Activated CD8-positive, alpha-beta T cell treated with anti-CD3 and anti-CD28 coated beads, Interleukin-2, amount 10 ng/mL, durations not matched to agents 7 days and 5 days (primary cell): ENCODE measurements at regions not wholly inside any gene's neighbourhood (a gene's known extent, or its start where the extent isn't known, plus 50 kb on each side); places are given as distances from the start of the nearest gene placed in this dataset.

Source experiments
- ATAC-seq: fragments of 150-1000 bp; cut with Tn5 transposase; one replicate; pipeline ENCODE4 v1.10.0; 2021; ENCODE audit warnings: moderate library complexity
- CTCF ChIA-PET: fragments of 350-600 bp; sonication (Branson Sonifier 250); formaldehyde crosslinking; loops from one replicate; lab custom pipeline; 2021; ENCODE audit warnings: antibody characterized with exemption; lab: Charles Lee
- POLR2A ChIA-PET: fragments of 350-600 bp; sonication (Branson Sonifier 250); formaldehyde crosslinking; loops from one replicate; lab custom pipeline; 2021; ENCODE audit warnings: antibody characterized with exemption; lab: Charles Lee
- DNase-seq: peaks from one replicate; pipeline ENCODE4 v3.0.0-alpha.2; 2020
- H3K27ac Mint-ChIP-seq: one replicate; pipeline ENCODE4 v1.8.0; 2021; ENCODE audit warnings: mild to moderate bottlenecking, mixed read lengths
- H3K27me3 Mint-ChIP-seq: one replicate; pipeline ENCODE4 v1.8.0; 2021; ENCODE audit warnings: low read depth, mixed read lengths
- H3K36me3 Mint-ChIP-seq: one replicate; pipeline ENCODE4 v1.8.0; 2021; ENCODE audit warnings: low read depth, mixed read lengths
- H3K4me1 Mint-ChIP-seq: one replicate; pipeline ENCODE4 v1.8.0; 2021; ENCODE audit warnings: low read depth, mixed read lengths
- H3K4me3 Mint-ChIP-seq: one replicate; pipeline ENCODE4 v1.8.0; 2021; ENCODE audit warnings: mild to moderate bottlenecking, mixed read lengths
- H3K9me3 Mint-ChIP-seq: one replicate; pipeline ENCODE4 v1.8.0; 2022; ENCODE audit warnings: mixed read lengths; ENCODE audit not compliant: insufficient read depth

DNA sequence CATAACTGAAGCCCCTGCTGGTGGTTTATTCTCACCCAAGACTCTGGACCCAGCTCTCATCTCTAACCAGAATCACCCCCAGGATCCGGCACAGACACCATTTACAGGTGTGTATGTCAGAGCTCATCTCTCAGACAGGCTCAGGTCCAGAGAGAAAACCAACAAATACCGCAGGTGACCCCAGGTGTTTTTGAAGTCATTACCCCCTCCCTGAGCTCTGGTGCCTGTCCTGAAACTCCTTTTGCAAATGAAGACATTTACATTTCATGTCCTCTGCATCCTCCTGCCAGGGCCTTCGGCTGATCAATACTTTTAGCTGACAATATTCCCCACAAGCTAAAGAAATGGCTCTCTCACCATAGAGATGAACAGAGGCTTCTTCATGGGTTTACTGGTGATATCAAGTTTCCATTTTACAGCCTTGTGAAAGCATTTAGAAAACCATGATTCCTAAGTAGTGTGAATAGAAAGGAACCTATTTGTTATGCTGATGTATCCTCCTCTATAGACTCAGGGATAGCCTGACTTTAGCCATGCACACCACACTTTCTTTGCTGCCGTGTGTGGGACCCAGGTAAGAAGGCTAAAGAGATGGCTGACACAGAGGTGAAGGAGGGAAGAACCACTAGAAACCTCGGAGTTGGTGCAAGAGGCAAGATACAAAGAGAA lies 131.3 kb downstream of the KCTD15 start:
- H3K4me1 Mint-ChIP-seq, result no peaks in the 10 kb centered on the region
- no peak overlapping the region for H3K27ac Mint-ChIP-seq
- CTCF ChIA-PET, result no interaction called here
- ATAC-seq, result no peak
- H3K9me3 Mint-ChIP-seq, result no peaks in the 10 kb centered on the region
- H3K27me3 Mint-ChIP-seq, result peaks cover 2% of the 10 kb centered on the region
- no peak for DNase-seq
- H3K4me3 Mint-ChIP-seq, result no peak overlapping the region
- H3K36me3 Mint-ChIP-seq, result no peaks in the 10 kb centered on the region
- POLR2A ChIA-PET, result no interaction called here

DNA sequence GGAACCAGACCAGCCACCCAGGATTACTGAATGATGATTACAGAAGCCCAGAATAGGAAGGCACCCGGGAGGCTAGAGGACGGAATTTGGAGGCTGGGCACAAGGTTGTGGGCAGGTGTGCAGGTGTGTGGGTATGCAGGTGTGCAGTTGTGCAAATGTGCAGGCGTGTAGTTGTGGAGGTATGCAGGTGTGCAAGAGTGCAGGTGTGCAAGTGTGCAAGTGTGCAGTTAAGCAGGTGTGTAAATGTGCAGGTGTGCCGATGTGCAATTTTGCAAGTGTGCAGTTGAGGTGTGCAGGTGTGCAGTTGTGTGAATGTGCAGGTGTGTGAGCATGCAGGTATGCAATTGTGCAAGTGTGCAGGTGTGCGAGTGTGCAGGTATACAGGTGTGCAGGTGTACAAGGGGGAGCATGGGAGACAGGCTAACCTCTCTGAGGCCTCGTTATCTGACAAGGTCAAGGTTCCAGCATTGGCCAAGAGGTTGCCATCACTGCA lies 131.8 kb downstream of the KCTD15 start:
- ChIA-PET POLR2A (no interaction called here), CTCF (no interaction called here)
- Mint-ChIP-seq H3K27me3 (peaks cover 2% of the 10 kb centered on the region), H3K4me1 (no peaks in the 10 kb centered on the region), H3K36me3 (no peaks in the 10 kb centered on the region), H3K27ac (no peak overlapping the region), H3K9me3 (no peaks in the 10 kb centered on the region), H3K4me3 (no peak overlapping the region)
- no peak for DNase-seq
- ATAC-seq, result no peak

DNA sequence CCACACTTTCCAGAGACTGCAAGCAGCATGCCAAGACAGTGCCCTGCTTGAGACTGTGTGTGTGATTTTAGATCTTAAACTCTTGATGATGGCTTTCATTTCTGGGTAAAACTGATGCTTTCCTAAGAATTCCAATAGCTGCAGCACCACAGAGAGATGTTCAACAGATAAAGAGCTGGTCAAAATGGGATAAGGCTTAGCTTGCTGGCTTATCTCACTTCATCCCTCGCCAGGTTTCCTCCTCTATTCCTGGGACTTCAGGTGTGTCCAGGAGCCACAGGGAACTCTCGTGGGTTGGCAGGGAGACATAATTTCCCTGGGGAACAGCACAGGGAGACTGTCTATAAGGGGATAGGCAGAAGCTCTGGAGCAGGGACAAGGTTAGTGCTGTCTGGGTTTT lies 137.3 kb downstream of the KCTD15 start:
- Mint-ChIP-seq H3K4me1 (no peaks in the 10 kb centered on the region), H3K27me3 (no peaks in the 10 kb centered on the region)
- POLR2A ChIA-PET, result no interaction called here

DNA sequence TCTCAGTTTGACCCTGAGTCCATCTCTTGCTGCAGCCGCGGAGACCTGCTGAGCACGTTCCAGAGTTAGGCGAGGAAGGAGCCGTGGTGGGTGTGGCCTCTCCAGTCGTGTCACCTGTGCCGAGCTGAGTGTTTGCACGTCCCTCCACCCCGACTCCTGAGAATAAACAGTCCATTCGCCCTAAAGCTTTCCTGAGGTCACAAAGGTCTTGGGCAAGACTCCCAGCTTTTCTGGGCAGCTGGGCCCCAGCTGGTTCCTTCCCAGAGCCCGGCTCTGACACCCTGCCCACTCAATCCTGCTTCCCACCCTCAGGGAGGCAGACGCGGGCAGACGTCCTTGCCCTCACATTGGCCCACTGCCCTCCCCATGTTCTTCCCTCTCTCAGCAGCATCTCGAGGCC lies 142.2 kb downstream of the KCTD15 start:
- Mint-ChIP-seq H3K4me3 (no peak overlapping the region), H3K4me1 (no peaks in the 10 kb centered on the region), H3K36me3 (no peaks in the 10 kb centered on the region), H3K27ac (no peak overlapping the region), H3K27me3 (no peaks in the 10 kb centered on the region), H3K9me3 (no peaks in the 10 kb centered on the region)
- ChIA-PET POLR2A (no interaction called here), CTCF (interaction anchor here (0.9 kb wide), 1 partner anchor 161 kb away, joined by 3 read pairs; no protein-coding TSS in a partner anchor)
- DNase-seq, result no peak
- no peak for ATAC-seq

More for the DNA sequence above, 137.3 kb downstream of the KCTD15 start:
- Mint-ChIP-seq H3K4me3 (no peak overlapping the region), H3K36me3 (no peaks in the 10 kb centered on the region), H3K9me3 (no peaks in the 10 kb centered on the region), H3K27ac (no peak overlapping the region)
- DNase-seq (no peak), ATAC-seq (no peak)
- CTCF ChIA-PET, result no interaction called here

DNA sequence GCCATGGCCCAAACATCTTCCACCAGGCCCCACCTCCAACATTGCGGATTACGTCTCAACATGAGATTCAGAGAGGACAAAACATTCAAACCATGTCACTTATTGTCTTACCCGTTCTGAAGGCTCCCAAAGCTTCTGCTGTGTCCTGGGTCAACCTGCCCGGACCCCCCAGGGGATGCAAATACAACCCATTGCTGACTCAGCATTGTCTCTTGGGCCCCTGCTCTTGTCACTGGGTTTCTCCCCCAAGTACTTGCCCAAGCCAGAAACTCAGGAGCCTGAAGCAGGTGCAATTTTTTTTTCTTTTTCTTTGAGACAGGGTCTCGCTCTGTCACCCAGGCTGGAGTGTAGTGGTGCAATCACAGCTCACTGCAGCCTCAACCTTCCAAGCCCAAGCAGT lies 144.5 kb downstream of the KCTD15 start:
- Mint-ChIP-seq H3K9me3 (no peaks in the 10 kb centered on the region), H3K36me3 (no peaks in the 10 kb centered on the region), H3K27ac (no peak overlapping the region), H3K27me3 (no peaks in the 10 kb centered on the region), H3K4me3 (no peak overlapping the region), H3K4me1 (no peaks in the 10 kb centered on the region)
- ChIA-PET CTCF (no interaction called here), POLR2A (no interaction called here)
- ATAC-seq (no peak), DNase-seq (no peak)

DNA sequence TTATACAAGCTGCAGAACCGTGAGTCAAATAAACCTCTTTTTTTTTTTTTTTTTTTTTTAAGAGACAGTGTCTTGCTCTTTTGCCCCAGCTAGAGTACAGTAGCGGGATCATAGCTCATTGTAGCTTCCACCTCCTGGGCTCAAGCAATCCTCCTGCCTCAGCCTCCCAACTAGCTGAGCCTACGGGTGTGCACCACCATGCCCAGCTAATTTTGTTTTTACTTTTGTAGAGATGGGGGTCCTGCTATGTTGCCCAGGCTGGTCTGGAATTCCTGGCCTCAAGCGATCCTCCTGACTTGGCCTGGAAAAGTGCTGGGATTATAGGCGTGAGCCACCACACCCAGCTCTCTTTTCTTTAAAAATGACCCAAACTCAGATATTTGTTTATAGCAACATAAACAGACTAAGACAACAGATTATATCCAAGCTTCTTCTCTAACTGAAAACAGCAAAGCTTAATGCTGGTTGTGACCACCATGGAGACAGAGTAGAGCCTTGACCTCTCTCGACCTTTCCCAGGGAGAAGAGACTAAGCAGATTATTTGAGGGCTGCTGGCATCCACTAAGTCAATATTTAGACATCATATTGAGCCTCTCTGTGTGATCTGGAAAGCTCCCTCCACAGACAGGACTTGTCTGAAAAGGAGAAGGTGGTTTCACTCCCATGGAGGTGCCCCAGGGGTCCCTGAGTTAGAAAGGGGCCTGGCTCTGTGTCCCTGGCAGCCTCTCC lies 150.0 kb downstream of the KCTD15 start:
- Mint-ChIP-seq H3K4me1 (no peaks in the 10 kb centered on the region), H3K27ac (no peak overlapping the region), H3K36me3 (no peaks in the 10 kb centered on the region), H3K27me3 (no peaks in the 10 kb centered on the region), H3K9me3 (no peaks in the 10 kb centered on the region), H3K4me3 (no peak overlapping the region)
- ChIA-PET CTCF (no interaction called here), POLR2A (no interaction called here)
- DNase-seq (no peak), ATAC-seq (no peak)

DNA sequence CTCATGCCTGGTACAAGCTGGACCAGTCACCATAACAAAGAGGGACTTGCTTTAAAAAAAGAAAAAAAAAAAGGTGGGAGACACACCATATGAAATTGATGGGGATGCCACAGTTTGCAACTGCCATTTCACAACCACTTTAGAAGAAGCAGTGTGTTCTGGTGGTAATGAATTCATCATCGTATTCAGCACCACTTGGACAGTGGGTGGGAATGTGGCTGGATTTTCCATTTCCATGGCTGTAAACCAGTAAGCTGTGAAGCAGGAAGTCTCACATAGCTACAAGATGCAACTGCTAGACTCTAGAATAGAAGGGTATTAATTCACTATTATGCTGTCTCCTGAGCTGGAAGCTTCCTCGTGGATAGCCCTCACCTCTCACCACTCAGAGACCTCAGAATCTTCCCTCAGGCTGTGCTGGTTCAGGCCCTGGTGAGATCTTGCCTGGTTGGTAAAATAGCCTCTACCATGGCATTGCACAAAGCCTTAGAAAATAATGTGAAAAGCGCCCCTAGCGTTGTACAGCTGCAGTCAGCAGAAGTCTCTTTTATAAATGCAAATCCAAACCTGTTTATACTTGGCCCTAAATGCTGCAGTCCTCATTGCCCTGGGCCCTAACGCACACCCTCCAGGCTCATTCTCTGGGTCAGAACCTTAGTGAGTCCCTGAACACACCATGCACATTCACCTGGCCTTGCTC lies 150.7 kb downstream of the KCTD15 start:
- Mint-ChIP-seq H3K27ac (no peak overlapping the region), H3K36me3 (no peaks in the 10 kb centered on the region), H3K9me3 (no peaks in the 10 kb centered on the region), H3K4me3 (no peak overlapping the region), H3K27me3 (no peaks in the 10 kb centered on the region), H3K4me1 (no peaks in the 10 kb centered on the region)
- ChIA-PET POLR2A (no interaction called here), CTCF (no interaction called here)
- no peak for ATAC-seq
- no peak for DNase-seq

DNA sequence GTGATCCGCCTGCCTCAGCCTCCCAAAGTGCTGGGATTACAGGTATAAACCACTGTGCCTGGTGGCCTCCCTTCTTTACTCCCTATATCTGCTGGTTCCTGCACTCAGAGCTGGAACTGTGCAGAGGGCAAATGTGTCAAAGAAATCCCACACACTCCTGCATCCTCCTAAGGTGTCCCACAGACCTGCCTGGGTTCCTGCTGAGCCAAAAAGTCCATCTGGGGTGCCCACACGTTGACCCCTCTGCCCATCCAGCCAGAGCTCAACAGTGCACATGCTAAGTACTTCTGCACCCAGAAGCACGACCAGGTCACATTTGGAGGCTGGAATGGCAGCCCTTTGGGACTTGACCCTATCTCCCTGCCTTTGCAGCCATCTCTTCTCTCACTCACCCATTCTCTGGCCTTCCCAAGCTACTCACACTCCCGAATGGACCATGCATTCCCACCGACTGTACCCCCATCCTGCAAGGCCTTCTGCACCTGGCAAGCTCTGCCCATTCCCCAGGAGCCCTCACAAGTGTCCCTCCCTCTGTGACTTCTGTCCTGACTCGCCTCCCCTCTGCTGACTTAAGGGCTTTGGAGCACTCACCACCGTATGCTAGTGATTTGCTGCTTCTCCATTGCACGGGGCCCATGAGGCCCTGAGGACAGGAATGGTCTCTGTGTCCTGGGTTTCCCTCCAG lies 152.1 kb downstream of the KCTD15 start:
- CTCF ChIA-PET, result no interaction called here
- no peak overlapping the region for H3K4me3 Mint-ChIP-seq

DNA sequence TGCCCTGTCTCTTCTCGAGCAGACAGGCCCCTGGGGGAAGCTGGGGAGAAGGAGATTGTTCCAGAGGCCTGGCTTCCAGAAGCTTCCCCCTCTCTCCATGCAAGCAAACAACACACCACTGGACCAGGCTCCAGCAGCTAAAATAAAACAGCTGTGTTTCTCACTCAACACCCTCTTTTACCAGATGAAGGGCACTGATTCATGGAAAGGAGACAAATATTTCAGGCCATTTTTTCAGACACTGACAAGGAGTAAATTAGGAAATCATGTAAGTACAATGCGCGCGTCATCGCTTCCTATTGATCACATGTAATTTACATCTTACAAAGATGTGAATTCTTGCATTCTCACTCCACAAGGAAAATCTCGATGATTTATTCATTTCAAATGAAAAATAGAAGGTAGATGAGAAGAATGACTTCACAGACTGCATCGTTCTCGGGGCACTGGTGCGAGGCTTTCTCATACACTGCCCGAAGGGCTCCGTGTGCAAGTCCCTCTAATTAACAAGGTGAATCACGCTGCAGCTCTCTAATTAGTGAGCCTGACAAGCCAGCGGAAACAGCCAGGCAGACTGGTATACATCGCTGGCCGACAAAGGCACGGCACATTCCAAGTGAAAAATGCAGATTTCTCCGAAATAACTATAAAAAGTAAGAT lies 153.6 kb downstream of the KCTD15 start:
- no peak overlapping the region for H3K4me3 Mint-ChIP-seq
- no peak for ATAC-seq
- no peak overlapping the region for H3K27ac Mint-ChIP-seq
- no peaks in the 10 kb centered on the region for H3K9me3 Mint-ChIP-seq
- no peaks in the 10 kb centered on the region for H3K27me3 Mint-ChIP-seq
- CTCF ChIA-PET, result no interaction called here
- POLR2A ChIA-PET, result no interaction called here
- H3K36me3 Mint-ChIP-seq, result no peaks in the 10 kb centered on the region
- DNase-seq, result no peak
- no peaks in the 10 kb centered on the region for H3K4me1 Mint-ChIP-seq

More for the DNA sequence above, 152.1 kb downstream of the KCTD15 start:
- Mint-ChIP-seq H3K9me3 (no peaks in the 10 kb centered on the region), H3K36me3 (no peaks in the 10 kb centered on the region), H3K4me1 (no peaks in the 10 kb centered on the region), H3K27ac (no peak overlapping the region), H3K27me3 (no peaks in the 10 kb centered on the region)
- DNase-seq, result no peak
- no peak for ATAC-seq
- POLR2A ChIA-PET, result no interaction called here

DNA sequence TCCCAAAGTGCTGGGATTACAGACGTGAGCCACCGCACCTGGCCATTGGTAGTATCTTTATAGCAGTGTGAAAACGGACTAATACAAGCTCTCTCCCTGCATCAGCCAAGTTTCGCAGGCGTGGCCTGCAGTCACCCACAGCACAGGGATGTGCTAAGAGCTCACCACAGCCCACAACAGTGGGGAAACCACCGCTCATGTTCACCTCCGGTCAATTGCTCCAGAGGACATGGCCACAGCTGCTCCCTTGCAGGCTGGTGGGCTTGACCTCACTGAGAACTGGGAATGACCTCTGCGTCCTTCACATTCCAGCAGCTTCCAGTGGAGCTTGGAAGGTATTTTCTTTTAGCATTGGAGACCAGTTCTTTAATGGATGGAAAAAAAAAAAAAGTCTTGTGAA lies 156.4 kb downstream of the KCTD15 start:
- ATAC-seq, result no peak
- ChIA-PET CTCF (no interaction called here), POLR2A (no interaction called here)
- Mint-ChIP-seq H3K4me3 (no peak overlapping the region), H3K4me1 (no peaks in the 10 kb centered on the region), H3K27me3 (no peaks in the 10 kb centered on the region), H3K27ac (no peak overlapping the region), H3K36me3 (no peaks in the 10 kb centered on the region), H3K9me3 (no peaks in the 10 kb centered on the region)
- DNase-seq, result no peak

DNA sequence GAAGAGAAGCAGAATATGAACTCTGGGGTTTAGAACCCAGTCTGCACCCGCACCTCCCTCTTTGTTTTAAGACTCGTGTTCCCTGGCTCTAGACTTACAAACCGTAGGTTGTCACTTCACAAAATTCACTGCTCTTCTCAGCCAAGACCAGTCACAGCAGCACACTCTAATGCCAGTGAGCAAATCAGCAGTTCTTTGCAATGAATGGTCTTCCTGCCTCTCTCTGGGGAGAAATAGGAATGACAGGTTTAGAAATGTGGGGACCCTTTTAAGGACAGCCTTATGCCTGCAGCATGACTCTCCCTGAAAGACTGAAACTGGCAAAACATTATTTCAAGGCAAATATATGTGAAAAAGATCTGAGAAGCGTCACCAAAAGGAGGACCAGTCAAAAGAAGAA lies 156.9 kb downstream of the KCTD15 start:
- no peaks in the 10 kb centered on the region for H3K9me3 Mint-ChIP-seq
- no peak overlapping the region for H3K27ac Mint-ChIP-seq
- no peaks in the 10 kb centered on the region for H3K4me1 Mint-ChIP-seq
- no peak overlapping the region for H3K4me3 Mint-ChIP-seq
- ATAC-seq (no peak), DNase-seq (no peak)
- no peaks in the 10 kb centered on the region for H3K27me3 Mint-ChIP-seq
- ChIA-PET CTCF (no interaction called here), POLR2A (no interaction called here)
- no peaks in the 10 kb centered on the region for H3K36me3 Mint-ChIP-seq
